Loucy (cell line): ENCODE measurements at regions not wholly inside any gene's neighbourhood (a gene's known extent, or its start where the extent isn't known, plus 50 kb on each side); places are given as distances from the start of the nearest gene placed in this dataset.

ENCODE experiments used
- CTCF ChIP-seq: fragments of 200-600 bp; sonication (generic); conservative IDR thresholded peaks from 2 replicates; pipeline ENCODE4 v1.5.1; 2014; ENCODE audit warnings: mild to moderate bottlenecking, antibody characterized with exemption, low read length
- EZH2phosphoT487 ChIP-seq: fragments of 200-600 bp; IDR thresholded peaks from 2 replicates; pipeline ENCODE4 v1.6.1; 2018; ENCODE audit warnings: antibody characterized with exemption, mild to moderate bottlenecking, moderate library complexity, borderline replicate concordance

GRCh38 chr5:96312383-96312782 is 120.7 kb downstream of the PCSK1 start:
- TF ChIP-seq CTCF (no peak), EZH2phosphoT487 (no peak)
